ENCODE measurements at regions not wholly inside any gene's neighbourhood (a gene's known extent, or its start where the extent isn't known, plus 50 kb on each side); places are given as distances from the start of the nearest gene placed in this dataset.

- TF ChIP-seq ZNF274 (IDR thresholded peaks at IDR 0.05; ENCODE audit: borderline replicate concordance, extremely low read depth, low read length) (no peak), POLR2AphosphoS5 (IDR thresholded peaks at IDR 0.05; ENCODE audit: low read depth, low read length) (no peak)
Observed at GRCh38 chr16:66135421-66135831, 231.1 kb upstream of the CDH5 start.

All from H1 (cell line).